Osteoblast (primary cell): ENCODE measurements at regions not wholly inside any gene's neighbourhood (a gene's known extent, or its start where the extent isn't known, plus 50 kb on each side); places are given as distances from the start of the nearest gene placed in this dataset.

ENCODE experiments used
- DNase-seq: peaks from one replicate; pipeline ENCODE4 v3.0.0; 2011; ENCODE audit warnings: low spot score, mixed read lengths; ENCODE audit not compliant: insufficient read length; ENCODE audit errors: missing footprints
- H2AFZ ChIP-seq: 2 replicates; pipeline ENCODE4 v1.6.0; 2011; ENCODE audit warnings: mild to moderate bottlenecking, low read length
- H3K27ac ChIP-seq: 2 replicates; pipeline ENCODE4 v1.5.1; 2011; ENCODE audit warnings: mild to moderate bottlenecking, low read depth, low read length, moderate library complexity
- H3K27me3 ChIP-seq: 2 replicates; pipeline ENCODE4 v1.6.0; 2012; ENCODE audit warnings: mild to moderate bottlenecking, control low read depth, inconsistent platforms, low read length, moderate library complexity; ENCODE audit not compliant: insufficient read depth
- H3K36me3 ChIP-seq: 2 replicates; pipeline ENCODE4 v1.5.1; 2011; ENCODE audit warnings: mild to moderate bottlenecking, low read length, control low read depth, moderate library complexity; ENCODE audit not compliant: insufficient read depth
- H3K4me1 ChIP-seq: 2 replicates; pipeline ENCODE4 v1.5.1; 2011; ENCODE audit warnings: mild to moderate bottlenecking, low read length, control low read depth, moderate library complexity; ENCODE audit not compliant: insufficient read depth
- H3K4me2 ChIP-seq: 2 replicates; pipeline ENCODE4 v1.6.0; 2011; ENCODE audit warnings: mild to moderate bottlenecking, low read length; ENCODE audit not compliant: insufficient read depth
- H3K4me3 ChIP-seq: fragments of 200-600 bp; sonication (generic); 3 replicates; pipeline ENCODE4 v1.5.1; 2012; ENCODE audit warnings: mild to moderate bottlenecking, low read length, inconsistent platforms; ENCODE audit not compliant: insufficient read depth
- H3K79me2 ChIP-seq: 2 replicates; pipeline ENCODE4 v1.6.0; 2012; ENCODE audit warnings: mild to moderate bottlenecking, low read length, control low read depth, inconsistent platforms; ENCODE audit not compliant: insufficient read depth
- H3K9me3 ChIP-seq: 2 replicates; pipeline ENCODE4 v1.5.1; 2011; ENCODE audit warnings: low read depth, low read length, control low read depth
- H4K20me1 ChIP-seq: 2 replicates; pipeline ENCODE4 v1.6.0; 2012; ENCODE audit warnings: mild to moderate bottlenecking, low read length, control low read depth; ENCODE audit not compliant: insufficient read depth
- TF ChIP-seq, protein P1 (sequence below): IDR thresholded peaks from 2 replicates; pipeline ENCODE4 v1.5.1; 2011; ENCODE audit warnings: mild to moderate bottlenecking, low read depth, low read length, moderate library complexity; ENCODE audit errors: extremely low read depth

DNA sequence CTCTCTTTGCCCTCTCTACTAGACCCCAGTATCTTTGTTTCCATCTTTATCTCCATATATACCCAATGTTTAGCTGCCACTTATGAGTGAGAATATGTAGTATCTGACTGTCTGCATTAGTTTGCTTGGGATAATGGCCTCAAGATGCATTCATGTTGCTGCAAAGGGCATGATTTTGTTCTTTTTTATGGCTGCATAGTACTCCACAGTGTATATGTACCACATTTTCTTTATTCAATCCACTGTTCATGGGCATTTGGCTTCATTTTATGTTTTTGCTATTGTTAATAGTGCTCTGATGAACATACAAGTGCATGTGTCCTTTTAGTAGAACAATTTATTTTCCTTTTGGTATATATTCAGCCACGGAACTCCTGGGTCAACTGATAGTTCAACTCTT lies 671.5 kb upstream of the GRM7 start:
- no peak overlapping the region for H2AFZ ChIP-seq
- H3K4me2 ChIP-seq = no peak overlapping the region
- no peaks in the 10 kb centered on the region for H3K79me2 ChIP-seq
- TF ChIP-seq, protein P1, sequence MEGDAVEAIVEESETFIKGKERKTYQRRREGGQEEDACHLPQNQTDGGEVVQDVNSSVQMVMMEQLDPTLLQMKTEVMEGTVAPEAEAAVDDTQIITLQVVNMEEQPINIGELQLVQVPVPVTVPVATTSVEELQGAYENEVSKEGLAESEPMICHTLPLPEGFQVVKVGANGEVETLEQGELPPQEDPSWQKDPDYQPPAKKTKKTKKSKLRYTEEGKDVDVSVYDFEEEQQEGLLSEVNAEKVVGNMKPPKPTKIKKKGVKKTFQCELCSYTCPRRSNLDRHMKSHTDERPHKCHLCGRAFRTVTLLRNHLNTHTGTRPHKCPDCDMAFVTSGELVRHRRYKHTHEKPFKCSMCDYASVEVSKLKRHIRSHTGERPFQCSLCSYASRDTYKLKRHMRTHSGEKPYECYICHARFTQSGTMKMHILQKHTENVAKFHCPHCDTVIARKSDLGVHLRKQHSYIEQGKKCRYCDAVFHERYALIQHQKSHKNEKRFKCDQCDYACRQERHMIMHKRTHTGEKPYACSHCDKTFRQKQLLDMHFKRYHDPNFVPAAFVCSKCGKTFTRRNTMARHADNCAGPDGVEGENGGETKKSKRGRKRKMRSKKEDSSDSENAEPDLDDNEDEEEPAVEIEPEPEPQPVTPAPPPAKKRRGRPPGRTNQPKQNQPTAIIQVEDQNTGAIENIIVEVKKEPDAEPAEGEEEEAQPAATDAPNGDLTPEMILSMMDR = no peak
- no peak overlapping the region for H3K4me3 ChIP-seq
- no peaks in the 10 kb centered on the region for H3K27me3 ChIP-seq
- H4K20me1 ChIP-seq = no peaks in the 10 kb centered on the region
- H3K4me1 ChIP-seq = no peaks in the 10 kb centered on the region
- H3K36me3 ChIP-seq = no peaks in the 10 kb centered on the region
- no peak overlapping the region for H3K27ac ChIP-seq
- no peak for DNase-seq
- H3K9me3 ChIP-seq = peaks cover 2% of the 10 kb centered on the region

DNA sequence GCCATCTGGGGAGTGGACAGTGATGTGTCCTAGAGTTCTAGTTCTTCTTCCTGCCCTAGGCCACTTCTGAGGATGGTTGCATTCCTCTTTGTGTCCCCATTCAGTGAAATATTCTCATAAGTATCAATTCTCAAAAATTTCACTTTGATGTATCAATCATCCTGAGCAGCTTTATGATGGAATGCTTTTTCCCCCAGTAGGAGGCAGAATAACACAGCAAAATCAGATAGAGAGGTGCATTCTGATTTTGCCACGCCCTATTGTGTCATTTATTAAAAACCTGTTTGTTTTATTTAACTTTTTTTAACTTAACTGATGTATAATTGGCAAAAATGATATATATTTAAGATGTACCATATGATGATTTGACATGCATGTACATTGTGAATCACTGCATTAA lies 656.0 kb upstream of the GRM7 start:
- no peaks in the 10 kb centered on the region for H3K4me1 ChIP-seq
- TF ChIP-seq, protein P1 = no peak

DNA sequence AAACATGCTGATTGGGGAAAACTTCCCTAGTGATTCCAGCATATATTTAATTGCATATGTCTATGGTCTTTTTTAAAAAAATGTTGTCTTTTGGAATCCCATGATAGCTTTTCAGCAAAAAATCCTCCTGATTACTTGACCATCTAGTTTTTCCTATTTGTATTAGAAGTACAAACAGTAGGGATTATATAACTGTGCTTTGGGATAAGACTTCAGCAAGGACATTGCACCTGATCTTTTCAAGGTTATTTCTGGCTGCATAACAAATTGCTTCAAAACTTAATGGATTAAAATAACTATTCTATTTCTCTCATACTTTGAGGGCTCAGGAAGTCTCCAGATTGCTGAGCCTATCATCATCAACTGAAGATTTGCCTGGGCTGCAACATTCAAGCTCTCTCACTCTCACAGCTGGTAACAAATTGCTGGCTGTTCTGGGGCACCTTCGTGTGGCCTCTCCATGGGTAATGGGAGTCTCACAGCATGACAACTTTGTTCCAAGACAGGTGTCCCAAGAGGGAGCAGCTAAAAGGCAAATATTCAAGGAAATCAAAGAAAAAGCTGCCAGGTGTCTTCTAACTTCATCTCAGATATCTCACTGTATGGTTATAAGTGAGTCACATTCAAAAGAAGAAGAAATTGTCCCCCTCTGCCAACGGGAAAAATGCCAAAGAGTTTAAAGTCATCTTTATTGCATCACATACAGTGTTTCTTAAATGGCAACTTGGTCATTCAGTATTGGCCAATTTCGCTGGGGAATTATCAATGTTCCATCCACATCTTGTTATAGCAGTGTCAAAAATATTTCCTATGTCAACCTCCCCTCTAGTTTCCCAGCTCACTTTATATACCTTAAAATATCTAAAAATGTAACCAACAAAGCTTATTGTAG lies 644.5 kb upstream of the GRM7 start:
- Histone ChIP-seq H2AFZ (no peak overlapping the region), H3K27me3 (no peaks in the 10 kb centered on the region), H3K4me3 (no peak overlapping the region), H3K27ac (no peak overlapping the region), H4K20me1 (no peaks in the 10 kb centered on the region), H3K4me2 (no peak overlapping the region), H3K79me2 (no peaks in the 10 kb centered on the region), H3K36me3 (no peaks in the 10 kb centered on the region), H3K4me1 (no peaks in the 10 kb centered on the region), H3K9me3 (no peaks in the 10 kb centered on the region)
- TF ChIP-seq, protein P1 = no peak
- peak; percentile 19 for DNase-seq

More for the DNA sequence above, 656.0 kb upstream of the GRM7 start:
- Histone ChIP-seq H3K4me3 (no peak overlapping the region), H3K4me2 (no peak overlapping the region), H3K27ac (no peak overlapping the region), H3K36me3 (no peaks in the 10 kb centered on the region), H2AFZ (no peak overlapping the region), H3K27me3 (no peaks in the 10 kb centered on the region), H3K79me2 (no peaks in the 10 kb centered on the region), H3K9me3 (peaks cover 2% of the 10 kb centered on the region), H4K20me1 (no peaks in the 10 kb centered on the region)
- no peak for DNase-seq

DNA sequence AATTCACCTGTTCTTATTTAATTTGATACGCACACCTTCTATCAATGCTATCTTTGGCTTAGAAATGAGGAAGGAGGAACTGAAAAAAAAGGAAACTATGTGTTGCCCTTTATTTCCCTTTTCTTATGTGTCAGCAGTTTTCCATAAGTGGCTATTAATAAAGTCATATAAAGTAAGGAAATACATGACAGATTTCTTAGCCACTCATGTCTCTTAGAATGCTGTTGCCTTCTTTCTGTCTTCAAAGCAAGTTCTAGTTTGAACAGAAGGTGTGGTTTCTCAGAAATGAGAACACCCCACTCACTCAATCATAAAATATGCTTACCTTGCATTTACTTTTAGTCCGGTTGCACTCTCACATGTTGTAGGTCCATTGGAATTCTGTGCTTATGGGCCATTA lies 640.5 kb upstream of the GRM7 start:
- no peak for DNase-seq
- Histone ChIP-seq H3K4me1 (no peaks in the 10 kb centered on the region), H3K4me2 (no peak overlapping the region), H4K20me1 (no peaks in the 10 kb centered on the region), H3K27ac (no peak overlapping the region), H3K27me3 (no peaks in the 10 kb centered on the region), H3K36me3 (no peaks in the 10 kb centered on the region), H3K9me3 (peaks cover 3% of the 10 kb centered on the region), H3K4me3 (no peak overlapping the region), H3K79me2 (no peaks in the 10 kb centered on the region), H2AFZ (no peak overlapping the region)
- TF ChIP-seq, protein P1 = no peak
